H9 (cell line): ENCODE measurements at regions not wholly inside any gene's neighbourhood (a gene's known extent, or its start where the extent isn't known, plus 50 kb on each side); places are given as distances from the start of the nearest gene placed in this dataset.

Experiments used
- DNase-seq: peaks from one replicate; pipeline ENCODE4 v3.0.0-alpha.2; 2017
- H2AFZ ChIP-seq: one replicate; pipeline ENCODE4 v1.6.1; 2013; ENCODE audit warnings: mild to moderate bottlenecking, low read length, control low read depth, moderate library complexity
- H2AK5ac ChIP-seq: 2 replicates; pipeline ENCODE4 v1.6.1; 2013; ENCODE audit warnings: low read length, control low read depth, mixed read lengths; ENCODE audit not compliant: insufficient read length
- H2BK120ac ChIP-seq: one replicate; pipeline ENCODE4 v1.6.1; 2013; ENCODE audit warnings: low read depth, mild to moderate bottlenecking, low read length, control low read depth, inconsistent platforms; ENCODE audit not compliant: poor library complexity, severe bottlenecking
- H2BK12ac ChIP-seq: 2 replicates; pipeline ENCODE4 v1.6.1; 2013; ENCODE audit warnings: low read length, control low read depth, mixed read lengths, low read depth; ENCODE audit not compliant: insufficient read length
- H2BK15ac ChIP-seq: 2 replicates; pipeline ENCODE4 v1.6.1; 2013; ENCODE audit warnings: low read depth, low read length, control low read depth
- H2BK20ac ChIP-seq: one replicate; pipeline ENCODE4 v1.6.1; 2013; ENCODE audit warnings: low read depth, mild to moderate bottlenecking, low read length, control low read depth, inconsistent platforms; ENCODE audit not compliant: poor library complexity, severe bottlenecking
- H2BK5ac ChIP-seq: 2 replicates; pipeline ENCODE4 v1.6.1; 2013; ENCODE audit warnings: low read length, control low read depth, mixed read lengths; ENCODE audit not compliant: insufficient read length
- H3K14ac ChIP-seq: 2 replicates; pipeline ENCODE4 v1.6.1; 2013; ENCODE audit warnings: low read length, control low read depth; ENCODE audit not compliant: insufficient read depth
- H3K18ac ChIP-seq: 2 replicates; pipeline ENCODE4 v1.6.1; 2013; ENCODE audit warnings: low read depth, mild to moderate bottlenecking, mixed read lengths, low read length, control low read depth; ENCODE audit not compliant: insufficient read length
- H3K23ac ChIP-seq: 2 replicates; pipeline ENCODE4 v1.6.1; 2013; ENCODE audit warnings: low read length, control low read depth, mixed read lengths, low read depth; ENCODE audit not compliant: insufficient read length
- H3K23me2 ChIP-seq: 2 replicates; pipeline ENCODE4 v1.6.1; 2013; ENCODE audit warnings: low read depth, mild to moderate bottlenecking, mixed read lengths, low read length, control low read depth; ENCODE audit not compliant: insufficient read length, poor library complexity, severe bottlenecking
- H3K27ac ChIP-seq: 2 replicates; pipeline ENCODE4 v1.5.1; 2013; ENCODE audit warnings: low read length, control low read depth, mixed read lengths, low read depth; ENCODE audit not compliant: insufficient read length
- H3K27me3 ChIP-seq: 2 replicates; pipeline ENCODE4 v1.6.1; 2013; ENCODE audit warnings: low read length, control low read depth, inconsistent platforms; ENCODE audit not compliant: insufficient read depth
- H3K4ac ChIP-seq: 2 replicates; pipeline ENCODE4 v1.6.1; 2013; ENCODE audit warnings: low read depth, mild to moderate bottlenecking, control low read depth, inconsistent platforms, low read length, moderate library complexity
- H3K4me1 ChIP-seq: 2 replicates; pipeline ENCODE4 v1.6.1; 2013; ENCODE audit warnings: low read length, control low read depth, inconsistent platforms; ENCODE audit not compliant: insufficient read depth
- H3K4me2 ChIP-seq: 2 replicates; pipeline ENCODE4 v1.6.1; 2013; ENCODE audit warnings: low read length, control low read depth, mixed read lengths; ENCODE audit not compliant: insufficient read length, insufficient read depth
- H3K56ac ChIP-seq: 2 replicates; pipeline ENCODE4 v1.6.1; 2013; ENCODE audit warnings: low read depth, mild to moderate bottlenecking, mixed read lengths, low read length, control low read depth; ENCODE audit not compliant: insufficient read length
- H3K79me1 ChIP-seq: 2 replicates; pipeline ENCODE4 v1.6.1; 2013; ENCODE audit warnings: low read depth, mild to moderate bottlenecking, moderate library complexity, low read length, control low read depth, inconsistent platforms; ENCODE audit not compliant: insufficient read depth, poor library complexity, severe bottlenecking
- H3K79me2 ChIP-seq: 2 replicates; pipeline ENCODE4 v1.6.1; 2013; ENCODE audit warnings: low read length, control low read depth, inconsistent platforms; ENCODE audit not compliant: insufficient read depth
- H3K9ac ChIP-seq: 2 replicates; pipeline ENCODE4 v1.6.1; 2013; ENCODE audit warnings: low read length, control low read depth, mixed read lengths; ENCODE audit not compliant: insufficient read length; ENCODE audit errors: extremely low read depth
- H3K9me3 ChIP-seq: one replicate; pipeline ENCODE4 v1.6.1; 2013; ENCODE audit warnings: low read depth, low read length, inconsistent platforms; ENCODE audit not compliant: control insufficient read depth
- H3T11ph ChIP-seq: one replicate; pipeline ENCODE4 v1.6.1; 2013; ENCODE audit warnings: mild to moderate bottlenecking, low read length, control low read depth, inconsistent platforms
- H4K20me1 ChIP-seq: one replicate; pipeline ENCODE4 v1.6.1; 2013; ENCODE audit not compliant: control insufficient read depth, insufficient read length, insufficient read depth
- H4K5ac ChIP-seq: 2 replicates; pipeline ENCODE4 v1.6.1; 2013; ENCODE audit warnings: low read depth, mild to moderate bottlenecking, mixed read lengths, low read length, control low read depth; ENCODE audit not compliant: insufficient read length
- H4K8ac ChIP-seq: replicated peaks from 2 replicates; pipeline ENCODE4 v1.6.1; 2013; ENCODE audit warnings: low read length, control low read depth, mixed read lengths, low read depth; ENCODE audit not compliant: insufficient read length
- H4K91ac ChIP-seq: 2 replicates; pipeline ENCODE4 v1.6.1; 2013; ENCODE audit warnings: low read depth, mild to moderate bottlenecking, moderate library complexity, mixed read lengths, low read length, control low read depth; ENCODE audit not compliant: insufficient read length
- H3K27ac Mint-ChIP-seq, 3 experiments: 2 replicates in 2 of 3; 3 replicates in 1 of 3; pipeline ENCODE4 v1.8.0; 2020 to 2021; ENCODE audit warnings: mixed read lengths in 3 of 3, mild to moderate bottlenecking in 1 of 3, moderate library complexity in 1 of 3
- H3K27me3 Mint-ChIP-seq: 2 replicates; pipeline ENCODE4 v1.8.0; 2021; ENCODE audit warnings: low read depth, mild to moderate bottlenecking, moderate library complexity, mixed read lengths
- H3K36me3 Mint-ChIP-seq, 3 experiments: 2 replicates in 2 of 3; 3 replicates in 1 of 3; pipeline ENCODE4 v1.8.0; 2020 to 2021; ENCODE audit warnings: low read depth in 3 of 3, mixed read lengths in 3 of 3; ENCODE audit not compliant: insufficient read depth in 1 of 3
- H3K4me1 Mint-ChIP-seq, 2 experiments: 2 replicates each; pipeline ENCODE4 v1.8.0; 2020; ENCODE audit warnings: mixed read lengths in 2 of 2
- H3K4me3 Mint-ChIP-seq, 2 experiments: 2 replicates in 1 of 2; 3 replicates in 1 of 2; pipeline ENCODE4 v1.8.0; 2020 to 2021; ENCODE audit warnings: mild to moderate bottlenecking in 2 of 2, mixed read lengths in 2 of 2, moderate library complexity in 1 of 2
- H3K9me3 Mint-ChIP-seq, 2 experiments: 2 replicates in 1 of 2; 3 replicates in 1 of 2; pipeline ENCODE4 v1.8.0; 2020; ENCODE audit warnings: mild to moderate bottlenecking in 2 of 2, mixed read lengths in 2 of 2, moderate library complexity in 1 of 2
- WGBS: extraction: QIAGEN DNeasy Blood & Tissue Kit; methylation state at CpG from one replicate; pipeline ENCODE4 v1.1.7; 2013; ENCODE audit warnings: missing lambda C conversion rate, low lambda C conversion rate, mixed read lengths; ENCODE audit not compliant: insufficient read length; ENCODE audit errors: extremely low coverage; 5-methylcytosine and 5-hydroxymethylcytosine counted together
- TF ChIP-seq, protein P1 (sequence below): fragments of 200-600 bp; sonication (generic); conservative IDR thresholded peaks from 3 replicates; pipeline ENCODE4 v1.8.0; 2021; ENCODE audit warnings: antibody characterized with exemption, mild to moderate bottlenecking

DNA sequence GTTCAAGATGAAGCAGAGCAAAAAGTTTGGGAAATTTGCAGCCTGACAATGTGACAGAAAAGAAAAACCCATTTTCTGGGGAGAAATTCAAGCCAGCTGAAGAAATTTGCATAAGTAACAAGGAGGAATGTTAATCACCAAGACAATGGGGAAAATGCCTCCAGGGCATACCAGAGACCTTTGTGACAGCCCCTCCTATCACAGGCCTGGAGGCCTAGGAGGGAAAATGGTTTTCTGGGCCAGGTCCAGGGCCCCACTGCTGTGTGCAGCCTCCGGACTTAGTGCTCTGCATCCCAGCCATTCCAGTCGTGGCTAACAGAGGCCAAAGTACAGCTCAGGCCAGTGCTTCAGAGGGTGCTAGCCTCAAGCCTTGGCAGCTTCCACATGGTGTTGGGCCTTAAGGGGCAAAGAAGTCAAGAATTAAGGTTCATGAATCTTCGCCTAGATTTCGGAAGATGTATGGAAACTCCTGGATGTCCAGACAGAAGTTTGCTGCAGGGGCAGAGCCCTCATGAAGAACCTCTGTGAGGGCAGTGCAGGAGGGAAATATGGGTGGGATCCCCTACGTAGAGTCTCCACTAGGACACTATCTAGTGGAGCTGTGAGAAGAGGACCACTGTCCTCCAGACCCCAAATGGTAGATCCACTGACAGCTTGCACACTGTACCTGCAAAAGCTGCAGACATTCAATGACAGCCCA is 314.1 kb upstream of the TRIB2 start:
- Mint-ChIP-seq H3K4me3 (no peak overlapping the region), H3K27me3 (no peaks in the 10 kb centered on the region), H3K36me3 (peaks cover 18 to 25% (median 24%) of the 10 kb centered on the region in 3 experiments), H3K4me1 (peaks cover 19 to 21% of the 10 kb centered on the region in 2 experiments), H3K27ac (no peak overlapping the region; a peak in 1 of 7 replicates), H3K9me3 (peaks cover 25 to 26% of the 10 kb centered on the region in 2 experiments)
- Histone ChIP-seq H2AFZ (no peak overlapping the region), H4K8ac (no peak overlapping the region), H2BK20ac (no peak overlapping the region), H2BK15ac (no peak overlapping the region), H3K9me3 (peaks cover 12% of the 10 kb centered on the region), H3K79me1 (no peaks in the 10 kb centered on the region), H3K4me1 (peaks cover 4% of the 10 kb centered on the region; the same call in 1 of the 2 replicates), H3K23ac (no peak overlapping the region), H4K91ac (no peak overlapping the region), H3K27me3 (no peaks in the 10 kb centered on the region), H2AK5ac (no peak overlapping the region), H2BK12ac (no peak overlapping the region), H3K27ac (no peak overlapping the region), H3K4ac (no peak overlapping the region), H3K79me2 (no peaks in the 10 kb centered on the region), H3K14ac (no peak overlapping the region), H3T11ph (no peak overlapping the region), H3K9ac (no peak overlapping the region), H2BK5ac (no peak overlapping the region), H3K4me2 (no peak overlapping the region), H3K18ac (no peak overlapping the region), H4K5ac (no peak overlapping the region), H2BK120ac (no peak overlapping the region), H3K56ac (no peak overlapping the region), H4K20me1 (no peaks in the 10 kb centered on the region), H3K23me2 (no peaks in the 10 kb centered on the region)
- DNase-seq: no peak
- no CpG with 5 or more reads among the region's 5 CpGs for WGBS
- TF ChIP-seq, protein P1, sequence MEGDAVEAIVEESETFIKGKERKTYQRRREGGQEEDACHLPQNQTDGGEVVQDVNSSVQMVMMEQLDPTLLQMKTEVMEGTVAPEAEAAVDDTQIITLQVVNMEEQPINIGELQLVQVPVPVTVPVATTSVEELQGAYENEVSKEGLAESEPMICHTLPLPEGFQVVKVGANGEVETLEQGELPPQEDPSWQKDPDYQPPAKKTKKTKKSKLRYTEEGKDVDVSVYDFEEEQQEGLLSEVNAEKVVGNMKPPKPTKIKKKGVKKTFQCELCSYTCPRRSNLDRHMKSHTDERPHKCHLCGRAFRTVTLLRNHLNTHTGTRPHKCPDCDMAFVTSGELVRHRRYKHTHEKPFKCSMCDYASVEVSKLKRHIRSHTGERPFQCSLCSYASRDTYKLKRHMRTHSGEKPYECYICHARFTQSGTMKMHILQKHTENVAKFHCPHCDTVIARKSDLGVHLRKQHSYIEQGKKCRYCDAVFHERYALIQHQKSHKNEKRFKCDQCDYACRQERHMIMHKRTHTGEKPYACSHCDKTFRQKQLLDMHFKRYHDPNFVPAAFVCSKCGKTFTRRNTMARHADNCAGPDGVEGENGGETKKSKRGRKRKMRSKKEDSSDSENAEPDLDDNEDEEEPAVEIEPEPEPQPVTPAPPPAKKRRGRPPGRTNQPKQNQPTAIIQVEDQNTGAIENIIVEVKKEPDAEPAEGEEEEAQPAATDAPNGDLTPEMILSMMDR: no peak
